A673 (cell line): ENCODE measurements at regions not wholly inside any gene's neighbourhood (a gene's known extent, or its start where the extent isn't known, plus 50 kb on each side); places are given as distances from the start of the nearest gene placed in this dataset.

Source experiments
- BruUV-seq: library from RNA; stranded (reverse); fragments of 400-500 nt; replicated peaks from 2 replicates; lab custom pipeline; 2021; lab: Mats Ljungman, UMichigan
- CTCF ChIA-PET: fragments of 300-600 bp; sonication (Branson Sonifier 250); formaldehyde crosslinking; loops from one replicate; lab custom pipeline; 2022; ENCODE audit warnings: antibody characterized with exemption; lab: Charles Lee
- POLR2A ChIA-PET: fragments of 300-600 bp; sonication (Branson Sonifier 250); formaldehyde crosslinking; loops from one replicate; lab custom pipeline; 2022; ENCODE audit warnings: antibody characterized with exemption; ENCODE audit not compliant: low non-redundant PET; lab: Charles Lee
- DNase-seq: peaks from one replicate; pipeline ENCODE4 v3.0.0-alpha.2; 2015; ENCODE audit warnings: low spot score
- H3K27ac ChIP-seq: fragments of 200-600 bp; sonication (generic); 2 replicates; pipeline ENCODE4 v1.5.1; 2016; ENCODE audit warnings: mixed run types, low read depth, mild to moderate bottlenecking, mixed read lengths, antibody characterized with exemption, low read length; ENCODE audit not compliant: poor library complexity, severe bottlenecking
- H3K27me3 ChIP-seq: fragments of 200-600 bp; sonication (generic); replicated peaks from 2 replicates; pipeline ENCODE4 v1.6.1; 2017; ENCODE audit warnings: mixed run types, low read depth, mild to moderate bottlenecking, mixed read lengths, antibody characterized with exemption, low read length; ENCODE audit not compliant: insufficient read depth, poor library complexity
- H3K36me3 ChIP-seq: fragments of 200-600 bp; sonication (generic); 2 replicates; pipeline ENCODE4 v1.6.1; 2016; ENCODE audit warnings: mixed run types, mild to moderate bottlenecking, mixed read lengths, antibody characterized with exemption, low read length; ENCODE audit not compliant: insufficient read depth, poor library complexity, severe bottlenecking
- H3K4me1 ChIP-seq: fragments of 200-600 bp; sonication (generic); 2 replicates; pipeline ENCODE4 v1.6.1; 2017; ENCODE audit warnings: mixed run types, mild to moderate bottlenecking, mixed read lengths, antibody characterized with exemption, low read length; ENCODE audit not compliant: insufficient read depth, poor library complexity, severe bottlenecking
- H3K4me3 ChIP-seq: fragments of 200-600 bp; sonication (generic); 2 replicates; pipeline ENCODE4 v1.5.1; 2016; ENCODE audit warnings: low read depth, mixed run types, mild to moderate bottlenecking, mixed read lengths, low read length; ENCODE audit not compliant: poor library complexity, severe bottlenecking
- H3K9me3 ChIP-seq: fragments of 200-600 bp; sonication (generic); 2 replicates; pipeline ENCODE4 v1.6.1; 2016; ENCODE audit warnings: mixed run types, low read depth, mild to moderate bottlenecking, mixed read lengths, antibody characterized with exemption, low read length; ENCODE audit not compliant: poor library complexity, severe bottlenecking
- EZH2 ChIP-seq: fragments of 200-600 bp; sonication (generic); IDR thresholded peaks from 2 replicates; pipeline ENCODE4 v1.6.1; 2017; ENCODE audit warnings: borderline replicate concordance, low read depth, mild to moderate bottlenecking, mixed read lengths, antibody characterized with exemption, low read length; ENCODE audit not compliant: poor library complexity, severe bottlenecking
- intact Hi-C: fragments of 100-400 bp; cut with micrococcal nuclease; formaldehyde crosslinking; loops from one replicate; pipeline ENCODE4 v1.10.0; 2022; ENCODE audit not compliant: unreplicated experiment
- TF ChIP-seq, protein P1 (sequence below): fragments of 300-800, 200-600 bp; sonication (generic); conservative IDR thresholded peaks from 2 replicates; pipeline ENCODE4 v1.5.1; 2017; ENCODE audit warnings: low read depth, mild to moderate bottlenecking, antibody characterized with exemption, low read length, moderate library complexity, mixed read lengths

DNA sequence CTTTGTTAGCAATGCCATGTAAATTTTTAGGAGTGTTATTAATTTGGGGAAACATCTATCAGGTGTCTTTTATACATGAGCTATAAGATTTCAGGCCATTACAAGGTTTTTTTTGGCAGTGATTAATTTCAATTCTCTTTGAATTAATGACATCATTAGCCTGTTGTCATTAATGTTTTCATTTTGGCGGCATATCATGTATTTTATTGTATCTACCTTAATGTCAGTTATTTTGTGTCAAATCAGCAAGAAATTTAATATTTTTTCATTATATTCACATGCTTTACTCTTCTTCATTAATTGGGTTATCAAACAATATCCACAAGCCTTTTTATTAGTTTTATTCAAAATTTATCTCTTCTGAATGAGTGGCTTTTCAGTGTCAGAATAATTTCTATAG is 153.0 kb upstream of the CAND1 start:
- intact Hi-C loops: no loop called here
- Histone ChIP-seq H3K9me3 (no peaks in the 10 kb centered on the region), H3K4me3 (no peak overlapping the region), H3K27me3 (peaks cover 5% of the 10 kb centered on the region), H3K4me1 (no peaks in the 10 kb centered on the region), H3K36me3 (no peaks in the 10 kb centered on the region), H3K27ac (no peak overlapping the region)
- DNase-seq: no peak
- no TSS peak for BruUV-seq
- POLR2A ChIA-PET: no interaction called here
- no peak for TF ChIP-seq EZH2
- TF ChIP-seq, protein P1, sequence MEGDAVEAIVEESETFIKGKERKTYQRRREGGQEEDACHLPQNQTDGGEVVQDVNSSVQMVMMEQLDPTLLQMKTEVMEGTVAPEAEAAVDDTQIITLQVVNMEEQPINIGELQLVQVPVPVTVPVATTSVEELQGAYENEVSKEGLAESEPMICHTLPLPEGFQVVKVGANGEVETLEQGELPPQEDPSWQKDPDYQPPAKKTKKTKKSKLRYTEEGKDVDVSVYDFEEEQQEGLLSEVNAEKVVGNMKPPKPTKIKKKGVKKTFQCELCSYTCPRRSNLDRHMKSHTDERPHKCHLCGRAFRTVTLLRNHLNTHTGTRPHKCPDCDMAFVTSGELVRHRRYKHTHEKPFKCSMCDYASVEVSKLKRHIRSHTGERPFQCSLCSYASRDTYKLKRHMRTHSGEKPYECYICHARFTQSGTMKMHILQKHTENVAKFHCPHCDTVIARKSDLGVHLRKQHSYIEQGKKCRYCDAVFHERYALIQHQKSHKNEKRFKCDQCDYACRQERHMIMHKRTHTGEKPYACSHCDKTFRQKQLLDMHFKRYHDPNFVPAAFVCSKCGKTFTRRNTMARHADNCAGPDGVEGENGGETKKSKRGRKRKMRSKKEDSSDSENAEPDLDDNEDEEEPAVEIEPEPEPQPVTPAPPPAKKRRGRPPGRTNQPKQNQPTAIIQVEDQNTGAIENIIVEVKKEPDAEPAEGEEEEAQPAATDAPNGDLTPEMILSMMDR: no peak
- CTCF ChIA-PET: no interaction called here

DNA sequence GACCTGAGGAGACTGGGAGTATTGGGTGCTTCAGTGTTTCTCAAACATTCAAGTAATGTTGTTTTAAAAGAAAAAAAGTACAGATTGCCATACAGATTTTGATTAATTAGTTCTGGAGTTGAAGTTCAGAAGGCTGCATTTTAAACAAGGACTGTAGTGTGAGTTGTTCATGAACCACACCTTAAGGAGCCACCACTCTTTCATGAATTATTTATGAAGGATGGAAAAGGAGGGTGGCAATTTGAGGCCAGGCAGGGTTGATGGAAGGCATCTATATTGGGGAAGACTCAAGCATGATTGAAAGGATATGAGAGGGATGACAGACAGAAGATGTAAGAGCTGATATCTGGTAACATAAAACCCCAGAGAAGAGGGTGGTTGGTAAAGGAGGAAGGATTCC is 146.6 kb upstream of the CAND1 start:
- BruUV-seq: no TSS peak
- peaks cover 13% of the 10 kb centered on the region for H3K27me3 ChIP-seq
- ChIA-PET CTCF (no interaction called here), POLR2A (no interaction called here)
- no peak for DNase-seq
- no peak overlapping the region for H3K4me3 ChIP-seq
- intact Hi-C loops: no loop called here
- no peaks in the 10 kb centered on the region for H3K4me1 ChIP-seq
- no peaks in the 10 kb centered on the region for H3K9me3 ChIP-seq
- TF ChIP-seq, protein P1: no peak
- no peak for TF ChIP-seq EZH2
- H3K36me3 ChIP-seq: no peaks in the 10 kb centered on the region
- no peak overlapping the region for H3K27ac ChIP-seq

DNA sequence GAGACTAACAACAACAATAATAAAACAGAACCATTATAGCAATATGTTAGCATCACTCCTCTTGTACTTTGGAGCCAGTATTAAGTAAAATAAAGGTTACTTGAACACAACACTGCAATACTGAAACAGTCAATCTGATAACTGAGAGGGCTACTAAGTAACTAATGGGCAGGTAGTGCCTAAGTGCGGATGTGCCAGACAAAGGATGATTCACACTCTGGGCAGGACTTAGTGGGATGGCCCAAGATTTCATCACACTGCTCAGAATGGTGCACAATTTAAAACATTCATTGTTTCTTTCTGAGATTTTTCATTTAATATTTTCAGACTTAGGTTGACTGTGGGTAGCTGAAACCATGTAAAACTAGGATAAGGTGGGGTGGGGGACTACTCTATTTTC is 131.9 kb upstream of the CAND1 start:
- no TSS peak for BruUV-seq

More for the DNA sequence above, 131.9 kb upstream of the CAND1 start:
- peaks cover 7% of the 10 kb centered on the region for H3K27me3 ChIP-seq
- H3K27ac ChIP-seq: no peak overlapping the region
- no peaks in the 10 kb centered on the region for H3K9me3 ChIP-seq
- TF ChIP-seq EZH2: no peak
- TF ChIP-seq, protein P1: no peak
- DNase-seq: no peak
- no peaks in the 10 kb centered on the region for H3K4me1 ChIP-seq
- POLR2A ChIA-PET: no interaction called here
- intact Hi-C loops: no loop called here
- CTCF ChIA-PET: no interaction called here
- no peaks in the 10 kb centered on the region for H3K36me3 ChIP-seq
- H3K4me3 ChIP-seq: no peak overlapping the region
